HG03521 (cell line): ENCODE measurements at regions not wholly inside any gene's neighbourhood (a gene's known extent, or its start where the extent isn't known, plus 50 kb on each side); places are given as distances from the start of the nearest gene placed in this dataset.
"Not testable (repeated sequence)": the region's sequence is repeated elsewhere in the genome, so short reads cannot be mapped to it uniquely, and the experiment has no call there.

ENCODE experiments used
- ATAC-seq: cut with Tn5 transposase; IDR thresholded peaks from one replicate; pipeline ENCODE4 v1.9.1; 2021; ENCODE audit warnings: mild to moderate bottlenecking, moderate library complexity; ENCODE audit not compliant: unreplicated experiment

DNA sequence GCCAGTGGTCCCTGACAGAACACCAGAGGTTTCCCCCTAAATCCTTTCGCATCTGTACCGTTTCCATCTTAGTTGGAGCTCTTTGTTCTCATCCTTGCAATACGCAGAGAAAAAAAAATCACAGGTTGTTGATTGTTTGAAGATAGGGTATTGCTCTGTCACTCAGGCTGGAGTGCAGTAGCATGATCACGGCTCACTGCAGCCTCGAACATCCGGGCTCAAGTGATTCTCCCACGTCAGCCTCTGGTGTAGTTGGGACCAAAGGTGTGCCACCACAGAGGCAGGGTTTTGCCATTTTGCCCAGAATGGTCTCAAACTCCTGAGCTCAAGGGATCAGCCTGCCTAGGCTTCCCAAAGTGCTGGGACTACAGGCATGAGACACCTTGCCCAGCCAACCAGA is 185.9 kb downstream of the FAM72C start:
- ATAC-seq, result not testable (repeated sequence)

DNA sequence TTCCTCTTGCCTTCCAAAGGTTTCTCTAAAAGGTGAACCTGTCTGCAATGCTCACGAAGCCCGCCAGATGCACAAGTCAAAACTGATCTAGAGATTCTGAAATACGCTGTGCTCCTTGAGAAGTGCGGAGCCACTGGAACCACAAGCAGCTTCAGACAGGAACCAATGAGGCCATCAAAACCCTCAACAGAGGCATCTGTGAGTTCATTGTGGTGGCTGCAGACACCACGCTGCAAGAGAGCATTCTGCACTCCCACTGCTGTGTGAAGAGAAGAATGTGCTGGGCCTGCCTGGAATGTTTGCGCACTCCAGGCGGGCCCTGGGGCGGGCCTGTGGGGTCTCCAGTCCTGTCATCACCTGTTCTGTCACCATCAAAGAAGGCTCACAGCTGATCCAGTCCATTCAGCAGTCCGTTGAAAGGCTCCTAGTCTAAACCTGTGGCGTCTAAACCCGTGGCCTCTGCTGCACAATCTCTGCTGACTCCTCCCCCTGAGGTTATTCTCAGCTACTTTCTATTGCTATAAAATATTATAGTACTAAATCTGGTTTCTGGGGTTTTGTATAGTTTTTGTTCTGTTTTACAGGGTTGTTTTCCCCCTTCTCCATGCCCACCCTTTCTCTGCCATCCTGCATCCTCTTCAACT is 187.4 kb downstream of the FAM72C start:
- not testable (repeated sequence) for ATAC-seq

DNA sequence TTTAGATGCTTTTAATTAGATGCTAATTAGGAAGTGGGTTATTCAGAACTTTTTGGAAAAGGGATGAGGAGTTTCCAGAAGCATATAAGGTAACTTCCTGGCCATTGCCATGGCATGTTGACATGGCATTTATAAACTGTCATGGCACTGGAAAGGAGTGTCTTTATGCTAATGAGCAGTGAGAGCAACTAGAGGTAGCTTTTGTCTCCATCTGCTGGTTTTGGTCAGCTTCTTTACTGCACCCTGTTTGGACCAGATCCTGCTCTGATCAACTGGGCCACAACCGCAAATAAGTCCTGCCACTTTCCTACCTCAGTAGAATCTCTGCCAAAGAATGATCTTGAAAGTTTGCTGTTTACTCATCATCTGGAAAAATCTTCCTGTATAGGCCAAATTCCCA is 193.6 kb downstream of the FAM72C start:
- ATAC-seq, result not testable (repeated sequence)

DNA sequence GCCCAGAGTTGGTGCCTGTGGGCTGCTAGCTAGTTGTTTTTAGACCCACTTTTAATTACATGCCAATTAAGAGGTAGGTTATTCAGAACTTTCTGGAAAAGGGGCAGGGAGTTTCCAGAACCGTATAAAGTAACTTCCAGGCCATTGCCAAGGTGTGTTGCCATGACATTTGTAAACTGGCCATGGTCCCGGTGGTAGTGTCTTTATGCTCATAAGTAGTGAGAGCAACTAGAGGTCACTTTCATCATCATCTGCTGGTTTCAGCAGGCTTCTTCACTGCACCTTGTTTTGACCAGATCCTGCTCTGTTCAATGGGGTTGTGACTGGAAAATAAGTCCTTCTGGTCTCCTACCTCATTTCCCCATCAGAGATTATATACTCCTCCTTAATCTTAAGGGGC is 207.0 kb downstream of the FAM72C start:
- ATAC-seq, result not testable (repeated sequence)

DNA sequence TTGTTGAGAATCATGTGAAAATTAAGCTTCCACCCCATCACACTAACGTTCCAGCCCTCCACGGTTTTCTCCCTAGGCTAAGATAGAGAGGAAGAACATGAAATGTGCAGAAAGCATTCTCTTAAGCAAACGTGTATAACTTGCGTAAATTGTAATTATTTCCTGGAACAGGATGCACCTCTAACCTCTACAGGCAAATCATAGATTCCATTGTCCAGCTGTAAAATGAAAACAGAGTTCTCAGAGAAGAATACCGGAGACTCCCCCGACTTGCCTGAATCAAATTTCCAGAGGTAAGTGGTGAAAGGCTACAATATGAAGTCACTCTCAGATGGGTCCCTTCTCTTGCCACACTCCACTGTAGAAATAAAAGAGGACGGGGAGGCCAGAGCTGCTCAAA is 211.4 kb downstream of the FAM72C start:
- not testable (repeated sequence) for ATAC-seq

DNA sequence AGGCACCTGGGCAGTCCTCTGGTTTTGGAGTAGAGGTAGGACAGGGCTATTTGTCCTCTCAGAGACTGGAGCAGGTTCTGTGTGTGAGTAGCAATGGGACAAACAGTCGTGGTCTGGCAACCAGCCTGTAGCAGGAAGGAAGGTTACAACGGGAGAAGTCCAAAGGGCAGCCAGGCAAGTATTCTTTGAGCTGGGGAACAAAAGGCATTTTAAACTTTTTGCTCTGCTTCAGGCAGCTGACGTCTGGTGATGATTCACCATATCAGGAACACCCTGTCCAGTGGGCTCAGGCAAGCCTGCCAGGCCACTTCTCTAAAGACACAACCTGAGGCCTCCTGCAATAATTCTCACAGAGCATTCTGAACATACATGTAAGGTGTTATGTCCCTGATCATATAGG is 215.8 kb downstream of the FAM72C start:
- ATAC-seq, result not testable (repeated sequence)

DNA sequence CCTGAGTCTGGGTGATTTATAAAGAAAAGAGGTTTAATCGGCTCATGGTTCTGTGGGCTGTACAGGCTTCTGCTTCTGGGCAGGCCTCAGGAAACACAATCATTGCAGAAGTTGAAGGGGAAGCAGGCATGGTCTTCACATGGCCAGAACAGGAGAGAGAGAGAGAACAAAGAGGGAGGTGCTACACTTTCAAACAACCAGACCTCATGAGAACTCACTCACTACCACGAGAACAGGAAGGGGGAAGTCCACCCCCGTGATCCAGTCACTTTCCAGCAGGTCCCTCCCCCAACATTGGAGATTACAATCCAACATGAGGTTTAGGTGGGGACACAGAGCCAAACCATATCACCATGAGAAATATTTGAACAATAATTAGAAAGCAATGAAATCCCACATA is 222.9 kb downstream of the FAM72C start:
- ATAC-seq, result no peak

DNA sequence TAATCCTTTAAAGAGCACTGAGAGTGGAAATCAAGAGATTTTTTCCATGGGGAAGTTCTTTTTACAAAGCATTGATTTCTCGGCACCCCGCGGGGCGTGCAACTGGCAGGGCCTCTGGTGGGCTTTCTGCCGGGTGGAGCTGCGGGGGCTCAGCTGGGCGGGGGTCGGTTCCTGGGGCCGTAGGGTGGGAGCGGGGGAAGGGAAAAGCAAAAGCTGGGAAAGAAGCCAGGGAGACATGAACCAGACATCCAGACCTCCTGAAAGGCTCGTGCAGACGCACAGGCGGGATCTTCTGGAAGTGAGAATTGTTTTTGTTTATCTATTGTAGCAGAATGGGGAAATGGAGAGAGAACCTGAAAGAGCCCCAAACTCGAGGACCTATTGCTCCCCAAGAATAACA is 235.2 kb downstream of the FAM72C start:
- ATAC-seq, result no peak

DNA sequence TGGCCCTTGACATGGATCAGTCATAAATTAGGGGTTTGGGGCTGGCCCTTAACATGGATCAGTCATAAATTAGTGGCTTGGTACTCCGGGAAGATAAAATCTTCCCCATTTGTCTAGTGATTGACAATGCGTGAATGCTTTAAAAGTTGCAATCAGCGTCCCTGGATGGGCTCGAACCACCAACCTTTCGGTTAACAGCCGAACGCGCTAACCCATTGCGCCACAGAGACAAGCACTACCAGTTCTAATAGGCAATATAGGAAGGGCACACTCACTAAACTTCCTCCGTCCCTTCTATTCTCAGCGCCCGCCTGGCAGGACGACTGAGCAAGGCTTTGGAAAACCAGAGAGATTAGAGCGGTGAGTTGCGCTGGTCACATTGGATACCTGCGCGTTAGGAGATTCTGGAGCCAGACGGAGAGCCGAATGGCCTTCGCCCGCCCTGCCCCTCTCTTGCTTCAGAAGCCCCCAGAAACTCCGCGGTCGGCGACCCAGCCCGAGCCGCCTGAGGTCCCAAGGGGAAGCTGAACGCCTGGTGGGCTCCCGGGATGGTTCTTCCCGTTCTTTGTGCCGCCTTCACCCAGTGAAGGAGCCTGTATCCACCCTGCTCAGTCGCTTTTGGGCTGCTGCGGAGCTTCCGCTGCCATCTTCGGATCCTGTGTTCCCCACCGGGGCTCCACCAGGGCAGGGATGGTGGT is 235.9 kb downstream of the FAM72C start:
- ATAC-seq, result no peak

DNA sequence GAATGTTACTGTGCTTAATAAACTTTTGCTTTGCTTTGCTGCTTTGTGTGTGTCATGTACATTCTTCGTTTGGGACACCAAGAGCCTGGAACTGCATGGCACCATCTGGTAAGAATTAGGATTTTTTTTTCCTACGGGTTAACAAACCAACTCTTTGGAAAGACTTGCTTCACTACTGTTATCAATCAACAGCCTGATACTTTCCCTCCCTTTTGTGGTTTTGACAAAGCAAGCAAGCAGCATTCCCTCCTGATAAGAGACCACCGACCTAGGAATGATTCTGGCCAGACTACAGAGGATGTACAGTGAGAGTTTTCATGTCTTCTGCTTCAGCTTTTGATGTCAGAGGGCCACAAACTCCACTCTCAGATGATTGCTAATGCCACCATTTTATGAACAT is 237.5 kb downstream of the FAM72C start:
- not testable (repeated sequence) for ATAC-seq

DNA sequence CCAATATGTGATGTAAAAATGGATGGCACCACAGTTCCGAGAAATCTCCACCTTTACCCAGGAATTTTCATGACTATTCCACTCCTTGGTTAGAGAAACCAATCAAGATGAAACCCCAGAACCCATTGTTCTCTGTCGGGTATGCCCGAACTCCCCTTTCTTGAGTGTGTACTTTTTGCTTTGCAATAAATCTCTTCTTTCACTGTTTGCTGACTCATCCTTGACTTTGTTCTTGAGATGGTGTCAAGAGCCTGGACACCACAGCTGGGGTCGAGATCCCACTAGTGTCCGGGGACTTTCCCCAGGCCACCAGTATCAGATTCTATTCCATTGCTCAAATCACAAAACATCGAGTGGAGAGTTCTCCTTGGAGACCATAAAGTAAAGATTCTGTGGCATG is 240.9 kb downstream of the FAM72C start:
- not testable (repeated sequence) for ATAC-seq

DNA sequence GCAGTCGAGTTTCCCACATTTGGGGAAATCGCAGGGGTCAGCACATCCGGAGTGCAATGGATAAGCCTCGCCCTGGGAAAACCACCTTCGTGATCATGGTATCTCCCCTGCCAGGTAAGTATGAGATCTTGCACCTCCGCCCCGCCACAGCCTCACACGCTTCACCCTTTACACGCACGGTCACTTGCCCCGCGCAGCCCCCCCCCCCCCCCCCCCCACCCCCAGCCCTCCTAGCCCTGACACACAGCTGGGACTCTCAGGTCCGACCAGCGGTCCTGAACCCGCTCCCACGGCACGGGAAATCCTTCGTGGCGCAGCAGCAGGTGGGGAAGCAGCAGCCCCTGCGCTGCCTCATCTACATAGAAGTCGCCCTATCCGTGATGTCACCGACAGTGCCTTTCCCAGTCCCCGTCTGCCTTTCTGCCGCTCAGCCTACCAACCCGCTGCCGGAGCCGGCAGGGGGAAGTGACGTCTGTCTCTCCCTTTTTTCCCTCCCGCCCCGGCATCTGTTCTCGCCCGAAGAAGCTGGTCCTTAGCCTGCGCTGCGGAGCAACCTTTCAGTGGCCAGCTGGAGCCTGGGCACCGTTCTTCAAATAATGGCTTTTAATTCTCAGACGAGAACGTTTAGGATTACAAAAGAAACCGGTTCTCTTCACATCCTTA is 242.2 kb downstream of the FAM72C start:
- peak; percentile 62 for ATAC-seq

DNA sequence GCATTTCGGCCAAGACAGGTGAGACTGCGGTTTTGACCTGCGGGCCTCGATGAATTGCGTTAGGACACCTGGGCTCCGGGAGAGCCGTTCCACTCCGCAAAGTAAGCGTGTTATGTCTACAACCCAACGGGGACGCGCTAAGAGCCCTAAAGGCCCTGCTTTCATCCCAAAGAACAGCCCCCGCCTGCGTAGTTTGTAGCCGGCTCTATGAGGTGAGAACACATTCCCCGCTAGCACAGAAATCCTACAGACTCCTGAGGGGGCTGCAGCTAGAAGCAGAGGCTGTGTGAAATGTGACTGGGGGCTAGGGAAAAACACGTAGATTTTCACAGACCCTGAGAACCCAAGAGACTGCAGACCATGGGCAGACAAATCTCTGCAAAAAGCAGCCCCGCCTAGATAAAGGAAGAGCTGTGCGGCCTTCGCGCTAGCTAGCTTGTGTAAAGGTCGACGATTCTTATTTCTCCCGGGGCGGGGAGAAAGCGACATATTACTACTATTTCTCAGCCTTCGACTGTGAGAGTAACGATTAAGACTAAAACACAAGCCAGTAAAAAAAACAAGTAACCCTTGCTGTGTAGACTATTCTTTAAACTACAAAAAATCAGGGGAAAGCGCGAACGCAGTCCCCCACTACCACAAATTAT is 242.9 kb downstream of the FAM72C start:
- ATAC-seq, result peak; percentile 90

DNA sequence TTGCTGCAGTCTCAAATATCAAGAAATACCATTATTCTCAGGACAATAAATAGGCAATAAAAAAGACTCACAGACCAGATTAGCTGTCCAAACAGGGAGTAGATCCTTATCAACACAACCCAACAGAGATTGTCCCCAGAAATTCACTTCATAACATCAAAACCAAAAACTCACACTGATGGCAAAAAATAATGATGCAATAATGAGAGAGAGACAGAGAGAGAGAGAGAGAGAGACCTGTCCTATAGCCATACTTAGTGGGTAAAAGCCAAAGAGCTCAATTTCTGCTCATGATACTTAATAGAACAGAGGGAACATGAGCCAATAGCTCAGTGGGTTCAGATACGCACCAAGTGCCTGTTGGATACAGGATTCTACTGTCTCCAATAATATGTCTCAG is 244.5 kb downstream of the FAM72C start:
- ATAC-seq, result no peak

DNA sequence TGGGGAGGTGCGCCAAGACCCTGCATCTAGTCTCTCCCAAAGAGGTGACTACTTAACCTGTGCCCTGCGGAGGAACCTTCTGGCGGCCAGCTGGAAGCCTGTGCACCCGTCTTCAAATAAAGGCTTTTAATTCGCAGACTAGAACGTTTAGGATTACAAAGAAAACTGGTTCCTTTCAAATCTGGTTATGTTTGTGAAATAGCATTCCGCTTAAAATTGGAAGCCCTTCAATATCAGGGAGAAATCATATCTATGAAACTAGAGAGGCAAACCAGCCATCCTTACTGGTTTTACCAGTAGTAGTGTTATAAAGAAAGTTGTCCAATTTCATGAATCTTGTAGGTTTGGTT is 250.8 kb downstream of the FAM72C start:
- no peak for ATAC-seq

DNA sequence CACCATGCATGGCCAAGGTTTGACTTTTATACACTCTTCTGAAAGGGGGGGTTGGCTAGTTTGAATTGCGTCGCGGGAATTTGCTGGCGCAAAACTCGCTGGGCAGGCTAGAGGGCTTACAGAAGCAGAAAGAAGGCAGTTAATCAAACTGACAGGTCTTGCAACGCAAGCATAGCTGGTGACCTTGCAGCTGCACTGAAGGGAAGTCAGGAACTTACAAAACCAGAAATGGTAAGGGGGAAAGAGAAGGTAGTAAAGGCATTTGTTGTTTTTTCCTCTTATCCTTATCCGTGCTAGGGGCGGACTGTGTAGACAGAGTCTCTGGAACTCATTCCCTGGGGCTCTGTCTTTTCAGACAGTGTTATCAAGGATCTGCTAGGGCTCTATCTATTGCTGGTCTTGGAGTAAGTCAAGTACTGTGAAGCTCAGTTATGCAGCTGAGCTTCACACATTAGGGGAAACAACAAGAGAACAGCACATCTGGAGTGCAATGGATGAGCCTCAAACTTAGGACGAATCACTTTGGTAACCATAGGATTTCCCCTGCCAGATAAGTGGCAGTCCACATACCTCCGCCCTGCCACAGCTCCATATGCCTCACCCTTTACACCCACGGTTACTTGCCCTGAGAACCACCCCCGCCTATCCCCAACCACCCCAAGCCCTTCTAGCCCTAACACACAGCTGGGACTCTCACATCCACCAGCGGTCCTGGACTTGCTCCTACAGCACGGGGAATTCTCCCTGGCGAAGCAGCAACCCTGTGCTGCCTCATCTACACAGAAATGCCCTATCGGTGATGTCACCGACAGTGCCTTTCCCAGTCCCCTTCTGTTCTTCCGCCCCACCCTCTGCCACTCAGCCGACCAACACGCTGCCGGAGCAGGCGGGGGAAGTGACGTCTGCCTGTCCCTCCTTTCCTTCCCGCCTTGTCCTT is 251.4 kb downstream of the FAM72C start:
- no peak for ATAC-seq

DNA sequence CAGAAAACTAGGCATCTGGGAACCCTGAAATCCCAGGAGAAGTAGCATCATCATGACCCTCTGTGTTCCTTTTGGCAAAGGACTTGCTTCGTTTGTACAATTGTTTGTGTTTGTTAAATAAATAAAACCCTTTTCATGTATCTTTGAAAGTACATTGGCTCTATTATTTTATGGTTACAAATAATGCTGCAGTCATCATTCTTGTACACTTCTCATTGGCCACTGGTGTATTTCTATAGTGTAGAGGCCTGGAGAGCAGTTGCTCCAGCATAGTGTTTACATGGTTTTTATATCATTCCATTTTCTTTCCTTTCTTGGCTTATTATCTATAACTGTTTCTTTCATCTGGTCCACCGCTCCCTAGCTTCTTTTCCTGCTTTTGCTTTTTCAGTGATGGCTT is 253.3 kb downstream of the FAM72C start:
- no peak for ATAC-seq

DNA sequence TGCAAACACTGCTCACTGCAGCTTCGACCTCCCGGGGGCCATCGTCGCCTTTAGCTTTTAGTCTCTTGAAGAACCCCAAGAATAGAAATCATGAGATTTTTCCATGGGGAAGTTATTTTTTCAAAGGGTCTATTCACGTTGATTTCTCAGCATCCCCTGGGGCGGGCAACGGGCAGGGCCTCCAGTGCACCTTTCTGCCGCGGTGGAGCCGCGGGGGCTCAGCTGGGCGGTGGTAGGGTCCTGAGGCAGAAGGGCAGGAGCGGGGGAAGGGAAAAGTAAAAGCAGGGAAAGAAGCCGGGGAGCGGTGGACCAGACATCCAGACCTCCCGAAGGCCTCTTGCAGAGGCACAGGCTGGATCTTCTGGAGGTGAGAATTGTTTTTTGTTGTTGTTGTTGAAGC is 253.8 kb downstream of the FAM72C start:
- ATAC-seq, result no peak

DNA sequence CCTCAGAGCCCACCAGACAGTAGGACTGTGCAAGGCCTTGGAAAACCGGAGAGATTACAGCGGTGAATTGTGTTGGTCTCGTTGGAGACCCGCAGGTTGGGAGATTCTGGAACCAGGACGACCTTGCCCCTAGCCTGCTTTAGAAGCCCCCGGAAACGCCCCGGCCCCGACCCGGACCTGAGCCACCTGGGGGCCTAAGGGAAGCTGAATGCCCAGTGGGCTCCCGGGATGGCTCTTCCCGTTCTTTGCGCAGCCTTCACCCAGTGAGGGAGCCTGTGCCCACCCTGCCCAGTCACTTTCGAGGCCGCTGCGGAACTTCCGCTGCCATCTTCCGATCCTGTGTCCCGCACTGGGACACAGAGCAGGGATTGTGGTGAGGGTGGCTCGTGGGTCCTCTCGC is 254.4 kb downstream of the FAM72C start:
- ATAC-seq, result no peak

DNA sequence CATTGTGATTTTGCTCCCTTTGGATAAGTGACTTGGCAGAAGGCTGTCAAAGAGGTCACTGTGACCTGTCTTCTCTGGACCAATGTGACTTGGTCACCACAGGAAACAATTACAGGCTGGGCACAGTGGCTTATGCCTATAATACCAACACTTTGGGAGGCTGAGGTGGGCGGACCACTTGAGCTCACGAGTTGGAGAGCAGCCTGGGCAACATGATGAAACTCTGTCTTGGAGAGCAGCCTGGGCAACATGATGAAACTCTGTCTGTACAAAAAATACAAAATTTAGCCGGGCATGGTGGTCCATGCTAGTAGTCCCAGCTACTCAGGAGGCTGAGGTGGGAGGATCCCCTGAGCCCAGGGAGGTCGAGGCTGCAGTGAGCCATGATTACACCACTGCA is 256.9 kb downstream of the FAM72C start:
- ATAC-seq, result not testable (repeated sequence)
